Mammary epithelial cell (primary cell): ENCODE measurements at regions not wholly inside any gene's neighbourhood (a gene's known extent, or its start where the extent isn't known, plus 50 kb on each side); places are given as distances from the start of the nearest gene placed in this dataset.

ENCODE experiments used
- EZH2 ChIP-seq: IDR thresholded peaks from 2 replicates; pipeline ENCODE4 v1.6.1; 2012; ENCODE audit warnings: low read length, inconsistent platforms, borderline replicate concordance
- TF ChIP-seq, protein P1 (sequence below), 2 donors: IDR thresholded peaks in 1 of 2; conservative IDR thresholded peaks in 1 of 2; 2 replicates each; pipeline ENCODE4 v1.5.1; 2011 to 2012; ENCODE audit warnings: inconsistent platforms in 2 of 2, low read length in 2 of 2, mild to moderate bottlenecking in 2 of 2, control low read depth in 1 of 2, low read depth in 1 of 2; ENCODE audit not compliant: insufficient read depth in 1 of 2; ENCODE audit errors: extremely low read depth in 1 of 2

DNA sequence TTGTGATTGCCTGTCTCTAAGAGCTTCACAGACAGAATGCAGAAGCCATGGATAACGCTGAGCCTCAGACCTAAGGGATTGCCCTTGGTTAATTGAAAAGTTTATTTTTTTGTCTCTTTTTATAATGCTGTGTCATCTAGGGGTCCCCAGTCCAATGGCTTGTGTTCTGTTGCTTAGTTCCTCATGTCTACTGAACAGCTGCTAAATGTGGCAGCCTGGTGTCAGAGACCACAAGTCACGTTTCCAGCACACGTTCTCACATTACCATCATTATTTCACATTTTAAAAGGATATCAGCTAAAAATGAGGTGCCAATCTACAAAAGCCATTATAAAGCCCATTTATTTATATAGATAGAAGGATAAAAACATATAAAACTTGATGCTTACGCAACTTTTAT, 1362.0 kb downstream of the PCDH9 start:
- TF ChIP-seq, protein P1, sequence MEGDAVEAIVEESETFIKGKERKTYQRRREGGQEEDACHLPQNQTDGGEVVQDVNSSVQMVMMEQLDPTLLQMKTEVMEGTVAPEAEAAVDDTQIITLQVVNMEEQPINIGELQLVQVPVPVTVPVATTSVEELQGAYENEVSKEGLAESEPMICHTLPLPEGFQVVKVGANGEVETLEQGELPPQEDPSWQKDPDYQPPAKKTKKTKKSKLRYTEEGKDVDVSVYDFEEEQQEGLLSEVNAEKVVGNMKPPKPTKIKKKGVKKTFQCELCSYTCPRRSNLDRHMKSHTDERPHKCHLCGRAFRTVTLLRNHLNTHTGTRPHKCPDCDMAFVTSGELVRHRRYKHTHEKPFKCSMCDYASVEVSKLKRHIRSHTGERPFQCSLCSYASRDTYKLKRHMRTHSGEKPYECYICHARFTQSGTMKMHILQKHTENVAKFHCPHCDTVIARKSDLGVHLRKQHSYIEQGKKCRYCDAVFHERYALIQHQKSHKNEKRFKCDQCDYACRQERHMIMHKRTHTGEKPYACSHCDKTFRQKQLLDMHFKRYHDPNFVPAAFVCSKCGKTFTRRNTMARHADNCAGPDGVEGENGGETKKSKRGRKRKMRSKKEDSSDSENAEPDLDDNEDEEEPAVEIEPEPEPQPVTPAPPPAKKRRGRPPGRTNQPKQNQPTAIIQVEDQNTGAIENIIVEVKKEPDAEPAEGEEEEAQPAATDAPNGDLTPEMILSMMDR (conservative IDR thresholded peaks at IDR 0.05 in 1 of 2, IDR thresholded peaks at IDR 0.05 in 1 of 2; ENCODE audit: extremely low read depth in 1 of 2, insufficient read depth in 1 of 2, low read depth in 1 of 2, low read length in 2 of 2): no peak
- no peak for TF ChIP-seq EZH2
